Keratinocyte (primary cell): ENCODE measurements at regions not wholly inside any gene's neighbourhood (a gene's known extent, or its start where the extent isn't known, plus 50 kb on each side); places are given as distances from the start of the nearest gene placed in this dataset.

ENCODE experiments used
- CTCF ChIP-seq, 3 experiments: IDR thresholded peaks in 1 of 3; conservative IDR thresholded peaks in 1 of 3; optimal IDR thresholded peaks in 1 of 3; 2 replicates in 2 of 3; 3 replicates in 1 of 3; pipeline versions ENCODE3 to v1.5.1; 2011; ENCODE audit warnings: low read length in 3 of 3, mild to moderate bottlenecking in 3 of 3, moderate library complexity in 2 of 3, control low read depth in 1 of 3, inconsistent platforms in 1 of 3; ENCODE audit not compliant: insufficient read depth in 2 of 3; ENCODE audit errors: extremely low read depth in 1 of 3
- EZH2 ChIP-seq: IDR thresholded peaks from one replicate; pipeline ENCODE4 v1.6.1; 2012; ENCODE audit warnings: inconsistent platforms, mild to moderate bottlenecking, low read length, moderate library complexity

GRCh38 chr1:18555036-18555435, 74.3 kb downstream of the KLHDC7A start:
- TF ChIP-seq CTCF (optimal IDR thresholded peaks at IDR 0.05 in 1 of 3, IDR thresholded peaks at IDR 0.05 in 1 of 3, conservative IDR thresholded peaks at IDR 0.05 in 1 of 3; ENCODE audit: extremely low read depth in 1 of 3, insufficient read depth in 2 of 3, low read length in 3 of 3) (no peak), EZH2 (no peak)
